ENCODE measurements at regions not wholly inside any gene's neighbourhood (a gene's known extent, or its start where the extent isn't known, plus 50 kb on each side); places are given as distances from the start of the nearest gene placed in this dataset.

GRCh38 chr21:39087238-39088030, 95.8 kb downstream of the PSMG1 start:
- no peak overlapping the region for H3K4me3 ChIP-seq
- H2AFZ ChIP-seq, result no peak overlapping the region
- H3K27me3 ChIP-seq (ENCODE audit: insufficient read depth, low read depth), result no peaks in the 10 kb centered on the region
- ChIA-PET CTCF (no interaction called here), POLR2A (ENCODE audit: unreplicated experiment) (no interaction called here)
- no peaks in the 10 kb centered on the region for H3K4me1 ChIP-seq (replicated peaks; ENCODE audit: insufficient read depth)
- intact Hi-C loops (cut with micrococcal nuclease; ENCODE audit: unreplicated experiment), result loop anchor here (10.0 kb wide), 1 partner anchor 173 kb away; no protein-coding TSS in a partner anchor
- no peak overlapping the region for H3K27ac ChIP-seq
- DNase-seq, result no peak
- no peak overlapping the region for H3K4me2 ChIP-seq
- H3K79me2 ChIP-seq (ENCODE audit: low read depth), result no peaks in the 10 kb centered on the region
- H3K9me3 ChIP-seq (ENCODE audit: insufficient read depth, low read depth), result no peaks in the 10 kb centered on the region
- no peak for TF ChIP-seq EZH2 (IDR thresholded peaks at IDR 0.05; ENCODE audit: low read depth)
- TF ChIP-seq CTCF (conservative IDR thresholded peaks at IDR 0.05), result no peak
- H3F3A ChIP-seq (ENCODE audit: insufficient read depth, low read depth), result no peaks in the 10 kb centered on the region
- BruUV-seq (replicated peaks), result no TSS peak
- no peaks in the 10 kb centered on the region for H4K20me1 ChIP-seq (ENCODE audit: insufficient read depth)
- no peaks in the 10 kb centered on the region for H3K9me2 ChIP-seq (ENCODE audit: insufficient read depth)
- H3K36me3 ChIP-seq (ENCODE audit: low read depth), result no peaks in the 10 kb centered on the region

DNA sequence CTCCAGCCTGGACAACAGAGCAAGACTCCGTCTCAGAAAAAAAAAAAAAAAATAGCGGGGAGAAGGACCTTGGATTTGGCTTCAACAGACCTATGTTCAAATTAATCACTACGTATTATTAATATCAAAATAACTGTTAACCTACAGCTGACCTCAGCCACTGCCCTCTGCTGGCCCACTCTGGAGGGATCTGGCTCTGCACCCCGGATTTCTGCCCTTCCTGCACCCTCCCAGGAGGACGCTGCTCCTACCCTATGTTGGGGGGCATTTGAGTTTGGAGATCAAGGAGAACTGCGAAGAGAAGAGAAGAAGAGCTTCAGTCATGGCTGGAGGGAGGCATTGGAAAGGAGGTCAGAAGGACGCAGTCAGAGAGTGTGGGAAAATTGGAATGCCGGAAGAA, 96.7 kb downstream of the PSMG1 start:
- Histone ChIP-seq H3K4me1 (replicated peaks; ENCODE audit: insufficient read depth) (no peaks in the 10 kb centered on the region), H3K36me3 (ENCODE audit: low read depth) (no peaks in the 10 kb centered on the region), H3K9me2 (ENCODE audit: insufficient read depth) (no peaks in the 10 kb centered on the region), H3K79me2 (ENCODE audit: low read depth) (no peaks in the 10 kb centered on the region), H3F3A (ENCODE audit: insufficient read depth, low read depth) (no peaks in the 10 kb centered on the region), H3K27ac (no peak overlapping the region), H3K9me3 (ENCODE audit: insufficient read depth, low read depth) (no peaks in the 10 kb centered on the region), H2AFZ (no peak overlapping the region), H3K27me3 (ENCODE audit: insufficient read depth, low read depth) (no peaks in the 10 kb centered on the region), H3K4me3 (no peak overlapping the region), H3K4me2 (no peak overlapping the region), H4K20me1 (ENCODE audit: insufficient read depth) (no peaks in the 10 kb centered on the region)
- no TSS peak for BruUV-seq (replicated peaks)
- DNase-seq, result no peak
- POLR2A ChIA-PET (ENCODE audit: unreplicated experiment), result no interaction called here
- no peak for TF ChIP-seq EZH2 (IDR thresholded peaks at IDR 0.05; ENCODE audit: low read depth)
- no peak for TF ChIP-seq CTCF (conservative IDR thresholded peaks at IDR 0.05)
- CTCF ChIA-PET, result no interaction called here
- intact Hi-C loops (cut with micrococcal nuclease; ENCODE audit: unreplicated experiment), result loop anchor here (10.0 kb wide), 1 partner anchor 172 kb away; no protein-coding TSS in a partner anchor

- ChIA-PET POLR2A (ENCODE audit: unreplicated experiment) (no interaction called here), CTCF (no interaction called here)
- Histone ChIP-seq H3K9me3 (ENCODE audit: insufficient read depth, low read depth) (no peaks in the 10 kb centered on the region), H3F3A (ENCODE audit: insufficient read depth, low read depth) (no peaks in the 10 kb centered on the region), H3K27me3 (ENCODE audit: insufficient read depth, low read depth) (no peaks in the 10 kb centered on the region), H3K79me2 (ENCODE audit: low read depth) (no peaks in the 10 kb centered on the region), H3K4me1 (replicated peaks; ENCODE audit: insufficient read depth) (no peaks in the 10 kb centered on the region), H3K9me2 (ENCODE audit: insufficient read depth) (no peaks in the 10 kb centered on the region), H4K20me1 (ENCODE audit: insufficient read depth) (no peaks in the 10 kb centered on the region), H3K4me2 (no peak overlapping the region), H3K36me3 (ENCODE audit: low read depth) (no peaks in the 10 kb centered on the region), H3K27ac (no peak overlapping the region), H2AFZ (no peak overlapping the region), H3K4me3 (no peak overlapping the region)
- no peak for DNase-seq
- TF ChIP-seq CTCF (conservative IDR thresholded peaks at IDR 0.05) (no peak), EZH2 (IDR thresholded peaks at IDR 0.05; ENCODE audit: low read depth) (no peak)
- intact Hi-C loops (cut with micrococcal nuclease; ENCODE audit: unreplicated experiment), result loop anchor here (10.0 kb wide), 1 partner anchor 171 kb away; no protein-coding TSS in a partner anchor
- no TSS peak for BruUV-seq (replicated peaks)
Measured at GRCh38 chr21:39085843-39086405, 97.3 kb downstream of the PSMG1 start.

Data from PC-9 (cell line).